H1 (cell line): ENCODE measurements at regions not wholly inside any gene's neighbourhood (a gene's known extent, or its start where the extent isn't known, plus 50 kb on each side); places are given as distances from the start of the nearest gene placed in this dataset.

Experiments
- CTCF ChIA-PET: fragments of 300-600 bp; sonication (Branson Sonifier 250); formaldehyde crosslinking; loops from one replicate; lab custom pipeline; 2021; ENCODE audit not compliant: partially characterized antibody; lab: Charles Lee
- POLR2A ChIA-PET: fragments of 300-600 bp; sonication (Branson Sonifier 250); formaldehyde crosslinking; loops from one replicate; lab custom pipeline; 2021; ENCODE audit warnings: inconsistent platforms; ENCODE audit not compliant: partially characterized antibody; lab: Charles Lee
- DNase-seq, 2 experiments: peaks; one replicate each; pipeline versions ENCODE4 v3.0.0 to v3.0.0-alpha.2; 2010 to 2022; ENCODE audit warnings: low spot score in 2 of 2, low read depth in 1 of 2, mixed read lengths in 1 of 2
- FAIRE-seq: peaks from 2 replicates; lab custom pipeline; 2011; peaks lifted over from hg19 to GRCh38; lab: Jason Lieb, UNC
- H2AFZ ChIP-seq: 2 replicates; pipeline ENCODE4 v1.8.1; 2012; ENCODE audit warnings: low read length, inconsistent platforms
- H2AK5ac ChIP-seq: 2 replicates; pipeline ENCODE4 v1.6.1; 2013; ENCODE audit warnings: low read depth, low read length
- H2BK120ac ChIP-seq: replicated peaks from 2 replicates; pipeline ENCODE3; 2013; ENCODE audit warnings: low read depth, low read length, inconsistent platforms
- H2BK12ac ChIP-seq: 2 replicates; pipeline ENCODE4 v1.6.1; 2013; ENCODE audit warnings: low read depth, low read length
- H2BK15ac ChIP-seq: 2 replicates; pipeline ENCODE4 v1.6.1; 2013; ENCODE audit warnings: low read length
- H2BK20ac ChIP-seq: 2 replicates; pipeline ENCODE4 v1.6.1; 2013; ENCODE audit warnings: low read length
- H2BK5ac ChIP-seq: 2 replicates; pipeline ENCODE4 v1.6.1; 2013; ENCODE audit warnings: low read depth, low read length
- H3K14ac ChIP-seq: 2 replicates; pipeline ENCODE4 v1.6.1; 2013; ENCODE audit warnings: inconsistent platforms; ENCODE audit not compliant: insufficient read length
- H3K18ac ChIP-seq: 2 replicates; pipeline ENCODE4 v1.6.1; 2013; ENCODE audit warnings: low read length; ENCODE audit errors: extremely low read depth
- H3K23ac ChIP-seq: 2 replicates; pipeline ENCODE4 v1.6.1; 2013; ENCODE audit warnings: inconsistent platforms; ENCODE audit not compliant: insufficient read length
- H3K23me2 ChIP-seq: 2 replicates; pipeline ENCODE4 v1.6.1; 2013; ENCODE audit warnings: low read depth, low read length
- H3K27ac ChIP-seq: 2 replicates; pipeline ENCODE4 v1.6.1; 2011; ENCODE audit warnings: low read depth, low read length, inconsistent platforms
- H3K27me3 ChIP-seq, 4 experiments: replicated peaks in 1 of 4; 1 replicate in 1 of 4; 2 replicates in 3 of 4; pipeline versions ENCODE4 v1.6.1 to v1.8.1; 2011 to 2013; ENCODE audit warnings: low read length in 3 of 4, mild to moderate bottlenecking in 3 of 4, inconsistent platforms in 2 of 4, mixed read lengths in 2 of 4, moderate library complexity in 1 of 4; ENCODE audit not compliant: control insufficient read depth in 3 of 4, insufficient read depth in 3 of 4; ENCODE audit errors: extremely low read depth in 1 of 4
- H3K36me3 ChIP-seq, 4 experiments: 2 replicates each; pipeline versions ENCODE4 v1.6.1 to v1.8.1; 2011 to 2013; ENCODE audit warnings: mild to moderate bottlenecking in 4 of 4, low read length in 3 of 4, moderate library complexity in 2 of 4, control low read depth in 1 of 4, inconsistent platforms in 1 of 4; ENCODE audit not compliant: insufficient read depth in 4 of 4, control insufficient read depth in 2 of 4
- H3K4ac ChIP-seq: replicated peaks from 2 replicates; pipeline ENCODE3; 2013; ENCODE audit warnings: low read length, low read depth, mixed read lengths, inconsistent platforms; ENCODE audit not compliant: insufficient read length
- H3K4me1 ChIP-seq, 4 experiments: replicated peaks in 1 of 4; 1 replicate in 1 of 4; 2 replicates in 3 of 4; pipeline versions ENCODE4 v1.6.1 to v1.8.1; 2011 to 2013; ENCODE audit warnings: low read length in 3 of 4, inconsistent platforms in 2 of 4, mixed read lengths in 1 of 4; ENCODE audit not compliant: insufficient read depth in 4 of 4, control insufficient read depth in 3 of 4
- H3K4me2 ChIP-seq, 2 experiments: 2 replicates each; pipeline versions ENCODE4 v1.6.1 to v1.8.1; 2011 to 2013; ENCODE audit warnings: low read depth in 2 of 2, low read length in 2 of 2, control low read depth in 1 of 2, inconsistent platforms in 1 of 2, mild to moderate bottlenecking in 1 of 2; ENCODE audit not compliant: insufficient read depth in 1 of 2
- H3K4me3 ChIP-seq, 4 experiments: fragments of 200-600, 300-600 bp in 1 of 4; sonication (generic), shearing (Covaris generic), sonication (Bioruptor Twin) in 1 of 4; 2 replicates each; pipeline versions ENCODE4 v1.5.1 to v1.8.1; 2011 to 2016; ENCODE audit warnings: low read length in 4 of 4, low read depth in 3 of 4, control low read depth in 2 of 4, inconsistent platforms in 2 of 4, mild to moderate bottlenecking in 2 of 4, mixed read lengths in 1 of 4, moderate library complexity in 1 of 4; ENCODE audit not compliant: insufficient read depth in 2 of 4; ENCODE audit errors: extremely low read depth in 1 of 4
- H3K56ac ChIP-seq: replicated peaks from 2 replicates; pipeline ENCODE3; 2013; ENCODE audit warnings: low read depth, mild to moderate bottlenecking, mixed read lengths, low read length, inconsistent platforms; ENCODE audit not compliant: insufficient read length
- H3K79me1 ChIP-seq: 2 replicates; pipeline ENCODE4 v1.6.1; 2013; ENCODE audit warnings: low read depth, low read length, control low read depth
- H3K79me2 ChIP-seq, 2 experiments: 2 replicates each; pipeline versions ENCODE4 v1.6.1 to v1.8.1; 2012 to 2013; ENCODE audit warnings: low read length in 2 of 2, mild to moderate bottlenecking in 2 of 2, inconsistent platforms in 1 of 2; ENCODE audit not compliant: insufficient read depth in 2 of 2, control insufficient read depth in 1 of 2
- H3K9ac ChIP-seq, 4 experiments: replicated peaks in 1 of 4; 1 replicate in 1 of 4; 2 replicates in 3 of 4; pipeline versions ENCODE4 v1.6.1 to v1.8.1; 2011 to 2013; ENCODE audit warnings: low read depth in 3 of 4, low read length in 3 of 4, control low read depth in 2 of 4, mild to moderate bottlenecking in 2 of 4, moderate library complexity in 2 of 4, inconsistent platforms in 1 of 4; ENCODE audit errors: extremely low read depth in 1 of 4
- H3K9me3 ChIP-seq, 2 experiments: 2 replicates each; pipeline versions ENCODE4 v1.6.1 to v1.8.1; 2012 to 2013; ENCODE audit warnings: mild to moderate bottlenecking in 2 of 2, moderate library complexity in 2 of 2, control low read depth in 1 of 2, inconsistent platforms in 1 of 2, low read depth in 1 of 2, low read length in 1 of 2, mixed read lengths in 1 of 2; ENCODE audit not compliant: insufficient read depth in 2 of 2
- H4K20me1 ChIP-seq, 2 experiments: replicated peaks in 1 of 2; 2 replicates each; pipeline versions ENCODE3 to v1.8.1; 2011 to 2013; ENCODE audit warnings: inconsistent platforms in 2 of 2, low read length in 2 of 2, mild to moderate bottlenecking in 1 of 2; ENCODE audit not compliant: insufficient read depth in 2 of 2, control insufficient read depth in 1 of 2
- H4K5ac ChIP-seq: 2 replicates; pipeline ENCODE4 v1.6.1; 2013; ENCODE audit warnings: low read length, low read depth, mixed read lengths, inconsistent platforms; ENCODE audit not compliant: insufficient read length
- H4K8ac ChIP-seq: 2 replicates; pipeline ENCODE4 v1.8.0; 2013; ENCODE audit warnings: mild to moderate bottlenecking, moderate library complexity, low read length, inconsistent platforms; ENCODE audit not compliant: insufficient read depth; ENCODE audit errors: extremely low read depth
- H4K91ac ChIP-seq: replicated peaks from 2 replicates; pipeline ENCODE3; 2013; ENCODE audit warnings: low read length, mixed read lengths, inconsistent platforms; ENCODE audit not compliant: insufficient read length
- CBX5 ChIP-seq: fragments of 300-800, 300-1000 bp; sonication (generic); IDR thresholded peaks from 2 replicates; pipeline ENCODE4 v1.7.1; 2016; ENCODE audit warnings: antibody characterized with exemption, low read length, low read depth
- CHD2 ChIP-seq: IDR thresholded peaks from 2 replicates; pipeline ENCODE4 v1.6.1; 2012; ENCODE audit warnings: low read length, improper control_type of control experiment
- GTF2F1 ChIP-seq: IDR thresholded peaks from 2 replicates; pipeline ENCODE4 v1.6.1; 2012; ENCODE audit warnings: low read depth, low read length, improper control_type of control experiment, borderline replicate concordance
- POLR2AphosphoS5 ChIP-seq: IDR thresholded peaks from 2 replicates; pipeline ENCODE4 v1.6.1; 2011; ENCODE audit warnings: low read depth, low read length
- SUZ12 ChIP-seq: fragments of 200-600 bp; sonication (generic); IDR thresholded peaks from 2 replicates; pipeline ENCODE4 v1.6.1; 2012; ENCODE audit warnings: mild to moderate bottlenecking, inconsistent platforms, low read length, moderate library complexity, mixed read lengths
- WGBS, 2 experiments: shearing (Covaris generic) in 1 of 2; methylation state at CpG; one replicate each; pipeline versions ENCODE4 v1.1.6 to v1.1.7; 2013 to 2015; ENCODE audit warnings: low lambda C conversion rate in 2 of 2, mixed read lengths in 2 of 2, inconsistent platforms in 1 of 2, low coverage in 1 of 2, missing lambda C conversion rate in 1 of 2; ENCODE audit not compliant: insufficient replicate concordance in 2 of 2, insufficient coverage in 1 of 2, insufficient read length in 1 of 2; ENCODE audit errors: extremely low coverage in 1 of 2, missing lambda C conversion rate in 1 of 2; 5-methylcytosine and 5-hydroxymethylcytosine counted together

GRCh38 chr2:12536976-12537375, 179.8 kb upstream of the TRIB2 start:
- no peak for TF ChIP-seq GTF2F1
- no peak for TF ChIP-seq POLR2AphosphoS5
- no peak for TF ChIP-seq SUZ12
- no peak for TF ChIP-seq CBX5
- no peak for TF ChIP-seq CHD2
- TF ChIP-seq, all 59 proteins: peak for 0

More at GRCh38 chr2:12536976-12537375, 179.8 kb upstream of the TRIB2 start:
- Histone ChIP-seq H3K4me1 (no peaks in the 10 kb centered on the region), H4K5ac (no peak overlapping the region), H3K18ac (no peak overlapping the region), H3K4ac (no peak overlapping the region), H3K23me2 (no peaks in the 10 kb centered on the region; the same call in 1 of the 2 replicates), H2BK120ac (no peak overlapping the region), H3K79me1 (no peaks in the 10 kb centered on the region), H3K14ac (no peak overlapping the region), H4K8ac (no peak overlapping the region), H2BK15ac (no peak overlapping the region), H3K27ac (no peak overlapping the region), H3K56ac (no peak overlapping the region), H3K27me3 (no peaks in the 10 kb centered on the region), H2BK5ac (no peak overlapping the region), H3K9ac (no peak overlapping the region), H3K9me3 (no peaks in the 10 kb centered on the region; a peak in 1 of 4 replicates), H3K4me3 (no peak overlapping the region), H3K79me2 (no peaks in the 10 kb centered on the region), H4K91ac (no peak overlapping the region), H2BK12ac (no peak overlapping the region), H3K36me3 (no peaks in the 10 kb centered on the region), H3K4me2 (no peak overlapping the region), H2AK5ac (no peak overlapping the region), H4K20me1 (no peaks in the 10 kb centered on the region), H2AFZ (no peak overlapping the region), H2BK20ac (no peak overlapping the region), H3K23ac (no peak overlapping the region)
- DNase-seq, result no peak
- no peak for FAIRE-seq
- WGBS, 2 experiments, result 89% methylated on average over 4 of the region's 4 CpGs; no CpG with 5 or more reads in 1 of the 2 experiments
- POLR2A ChIA-PET, result no interaction called here
- CTCF ChIA-PET, result interaction anchor here (0.6 kb wide), 1 partner anchor 28 kb away, joined by 3 read pairs; no protein-coding TSS in a partner anchor
